A549 (cell line): ENCODE measurements at regions not wholly inside any gene's neighbourhood (a gene's known extent, or its start where the extent isn't known, plus 50 kb on each side); places are given as distances from the start of the nearest gene placed in this dataset.

Experiments
- ATAC-seq, 2 experiments: fragments of 200-7000 bp in 1 of 2; fragments of >200 bp in 1 of 2; cut with Nextera tagmentation in 1 of 2; cut with Tn5 transposase in 1 of 2; 3 replicates each; pipeline versions ENCODE4 v1.8.0 to v1.9.1; 2018 to 2020; ENCODE audit warnings: mild to moderate bottlenecking in 1 of 2, moderate library complexity in 1 of 2
- CTCF ChIA-PET: fragments of 300-600 bp; sonication (Branson Sonifier 250); formaldehyde crosslinking; extraction: SDS; loops from one replicate; lab custom pipeline; 2021; ENCODE audit warnings: antibody characterized with exemption, inconsistent platforms; lab: Yijun Ruan, JAX
- POLR2A ChIA-PET: fragments of 350-600 bp; formaldehyde crosslinking; extraction: SDS; loops from one replicate; lab custom pipeline; 2021; ENCODE audit warnings: antibody characterized with exemption, inconsistent platforms; lab: Yijun Ruan, JAX
- DNase-seq, 2 experiments: peaks; one replicate each; pipeline versions ENCODE4 v3.0.0 to v3.0.0-alpha.2; 2011 to 2016; ENCODE audit warnings: low read depth in 1 of 2, low spot score in 1 of 2
- FAIRE-seq: peaks from 2 replicates; lab custom pipeline; 2011; peaks lifted over from hg19 to GRCh38; lab: Jason Lieb, UNC
- H3K27ac ChIP-seq, 2 experiments: fragments of >200 bp; sonication (Bioruptor Twin); formaldehyde crosslinking; 3 replicates each; pipeline ENCODE4 v1.5.1; 2016 to 2017
- H3K4me1 ChIP-seq: fragments of >200 bp; sonication (Bioruptor Twin); formaldehyde crosslinking; 3 replicates; pipeline ENCODE4 v1.6.1; 2016
- H3K4me2 ChIP-seq: fragments of >200 bp; sonication (Bioruptor Twin); formaldehyde crosslinking; 3 replicates; pipeline ENCODE4 v1.6.1; 2016
- H3K4me3 ChIP-seq: fragments of >200 bp; sonication (Bioruptor Twin); formaldehyde crosslinking; 3 replicates; pipeline ENCODE4 v1.5.1; 2016
- H3K9me3 ChIP-seq: fragments of >200 bp; sonication (Bioruptor Twin); formaldehyde crosslinking; 3 replicates; pipeline ENCODE4 v1.6.1; 2016
- BHLHE40 ChIP-seq: IDR thresholded peaks from 2 replicates; pipeline ENCODE4 v1.6.1; 2012; ENCODE audit warnings: low read depth, low read length, inconsistent platforms
- CBX2 ChIP-seq: fragments of 200-600 bp; sonication (generic); IDR thresholded peaks from 2 replicates; pipeline ENCODE4 v1.6.1; 2016; ENCODE audit warnings: low read depth, mild to moderate bottlenecking, borderline replicate concordance
- CBX8 ChIP-seq: fragments of 200-600 bp; sonication (generic); IDR thresholded peaks from 2 replicates; pipeline ENCODE4 v1.6.1; 2016
- CEBPB ChIP-seq, 2 experiments: fragments of >200 bp in 1 of 2; sonication (Bioruptor Twin) in 1 of 2; formaldehyde crosslinking in 1 of 2; IDR thresholded peaks; 2 replicates each; pipeline ENCODE4 v1.6.1; 2012 to 2016
- EHMT2 ChIP-seq: fragments of 200-600 bp; sonication (generic); IDR thresholded peaks from 2 replicates; pipeline ENCODE4 v1.6.1; 2016; ENCODE audit warnings: antibody characterized with exemption, low read depth, mild to moderate bottlenecking, moderate library complexity
- ESRRA ChIP-seq: fragments of 150-350 bp; IDR thresholded peaks from 2 replicates; pipeline ENCODE4 v1.6.1; 2014; ENCODE audit warnings: mild to moderate bottlenecking, low read length, borderline replicate concordance
- FOSB ChIP-seq: fragments of 250-450 bp; sonication (Bioruptor Pico); IDR thresholded peaks from 2 replicates; pipeline ENCODE4 v1.5.0; 2020; ENCODE audit warnings: mild to moderate bottlenecking, moderate library complexity
- GATA3 ChIP-seq: IDR thresholded peaks from 2 replicates; pipeline ENCODE4 v1.6.1; 2012; ENCODE audit warnings: borderline replicate concordance
- HEYL ChIP-seq: fragments of 250-450 bp; sonication (Bioruptor Pico); IDR thresholded peaks from 2 replicates; pipeline ENCODE4 v1.8.0; 2021; ENCODE audit warnings: mild to moderate bottlenecking, moderate library complexity
- HOXA7 ChIP-seq: fragments of 250-450 bp; sonication (Bioruptor Pico); IDR thresholded peaks from 2 replicates; pipeline ENCODE4 v1.5.0; 2020; ENCODE audit warnings: mild to moderate bottlenecking, moderate library complexity
- HOXB13 ChIP-seq: fragments of 250-450 bp; sonication (Bioruptor Pico); IDR thresholded peaks from 2 replicates; pipeline ENCODE4 v1.5.0; 2020; ENCODE audit warnings: low read depth, mild to moderate bottlenecking, moderate library complexity
- KDM5A ChIP-seq: fragments of 200-600 bp; sonication (generic); IDR thresholded peaks from 2 replicates; pipeline ENCODE4 v1.6.1; 2016; ENCODE audit warnings: antibody characterized with exemption, mild to moderate bottlenecking
- MAX ChIP-seq: IDR thresholded peaks from 2 replicates; pipeline ENCODE4 v1.6.1; 2012
- MYC ChIP-seq: IDR thresholded peaks from 2 replicates; pipeline ENCODE4 v1.6.1; 2012; ENCODE audit warnings: mild to moderate bottlenecking, inconsistent platforms, low read length, improper control_type of control experiment, borderline replicate concordance
- NPAS2 ChIP-seq: fragments of 250-450 bp; sonication (Bioruptor Pico); IDR thresholded peaks from 2 replicates; pipeline ENCODE4 v1.8.0; 2022; ENCODE audit warnings: mild to moderate bottlenecking, moderate library complexity, borderline replicate concordance
- POLR2AphosphoS2 ChIP-seq: conservative IDR thresholded peaks from 2 replicates; pipeline ENCODE4 v1.6.1; 2012; ENCODE audit warnings: low read length, improper control_type of control experiment, inconsistent platforms
- RAD21 ChIP-seq, 2 experiments: fragments of >200 bp in 1 of 2; sonication (Bioruptor Twin) in 1 of 2; formaldehyde crosslinking in 1 of 2; IDR thresholded peaks in 1 of 2; conservative IDR thresholded peaks in 1 of 2; 2 replicates in 1 of 2; 3 replicates in 1 of 2; pipeline ENCODE4 v1.6.1; 2012 to 2018; ENCODE audit warnings: inconsistent platforms in 1 of 2
- RNF2 ChIP-seq: fragments of 200-600 bp; sonication (generic); IDR thresholded peaks from 2 replicates; pipeline ENCODE4 v1.6.1; 2016; ENCODE audit warnings: low read depth, mild to moderate bottlenecking, antibody characterized with exemption, moderate library complexity, borderline replicate concordance
- SREBF2 ChIP-seq: fragments of 450-650 bp; IDR thresholded peaks from 2 replicates; pipeline ENCODE4 v1.6.1; 2014; ENCODE audit warnings: mild to moderate bottlenecking, moderate library complexity
- TFCP2L1 ChIP-seq: fragments of 250-450 bp; sonication (Bioruptor Pico); IDR thresholded peaks from 2 replicates; pipeline ENCODE4 v1.5.0; 2021; ENCODE audit warnings: mild to moderate bottlenecking
- ZFP36 ChIP-seq: fragments of 450-650 bp; IDR thresholded peaks from 2 replicates; pipeline ENCODE4 v1.6.1; 2014; ENCODE audit warnings: borderline replicate concordance; ENCODE audit not compliant: partially characterized antibody
- WGBS: methylation state at CpG from one replicate; pipeline ENCODE4 v1.1.6; 2017; ENCODE audit errors: missing lambda C conversion rate; 5-methylcytosine and 5-hydroxymethylcytosine counted together
- TF ChIP-seq, protein P1 (sequence below): fragments of 200-600 bp; sonication (generic); IDR thresholded peaks from 2 replicates; pipeline ENCODE4 v1.6.1; 2016; ENCODE audit warnings: antibody characterized with exemption, mild to moderate bottlenecking, moderate library complexity
- TF ChIP-seq, protein P2 (sequence below): fragments of >200 bp; sonication (Bioruptor Twin); formaldehyde crosslinking; IDR thresholded peaks from 2 replicates; pipeline ENCODE4 v1.6.1; 2016
- TF ChIP-seq, protein P3 (sequence below): IDR thresholded peaks from 2 replicates; pipeline ENCODE4 v1.6.1; 2012
- TF ChIP-seq, protein P4 (sequence below): IDR thresholded peaks from 2 replicates; pipeline ENCODE4 v1.6.1; 2012; ENCODE audit warnings: low read depth, borderline replicate concordance

DNA sequence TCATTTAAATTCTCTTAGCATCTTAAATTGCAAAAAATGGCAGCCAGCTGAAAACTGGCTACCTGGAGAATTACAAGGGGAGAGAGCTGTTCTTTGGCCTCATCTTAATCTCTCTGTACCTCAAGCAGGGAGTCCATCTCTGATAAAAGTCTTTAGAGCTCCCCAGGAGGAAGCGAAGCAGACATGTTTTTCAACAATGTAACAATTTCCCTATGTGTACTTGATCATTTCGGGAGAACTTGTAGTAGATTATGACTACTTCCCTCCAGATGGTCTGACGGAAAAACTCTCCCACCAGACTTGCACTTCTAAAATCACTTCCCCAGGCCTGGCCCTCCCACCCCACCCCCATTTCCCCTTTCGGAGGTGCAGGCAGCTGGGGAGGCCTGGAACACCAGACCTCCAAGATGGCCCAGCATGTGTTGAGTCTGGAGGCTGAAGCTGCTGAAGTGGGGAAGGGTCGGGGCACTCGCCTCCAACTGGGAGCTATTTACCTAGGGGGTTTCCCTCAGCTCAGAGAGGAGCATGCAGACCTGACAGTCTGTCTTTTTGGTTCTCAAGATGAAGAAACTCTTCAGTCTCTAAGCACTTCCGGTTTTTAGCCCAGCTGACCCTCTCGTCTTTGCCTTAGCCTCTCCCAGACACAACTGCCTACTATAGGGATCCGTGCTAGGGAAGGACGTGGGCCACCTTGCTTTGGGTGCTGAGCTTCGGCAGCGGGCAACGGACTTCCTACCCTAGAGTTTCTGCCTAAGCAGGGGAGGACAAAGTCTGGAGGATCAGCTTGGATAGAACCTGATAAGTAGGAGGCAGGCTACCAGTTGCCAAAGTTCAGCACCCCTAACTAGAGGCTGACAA is 164.0 kb upstream of the TBL1XR1 start:
- H3K9me3 ChIP-seq = no peaks in the 10 kb centered on the region
- POLR2A ChIA-PET = no interaction called here
- peaks cover 48% of the 10 kb centered on the region for H3K4me1 ChIP-seq
- no peak for FAIRE-seq
- peak overlapping the region; percentile 89 to 98; a peak in 4 of 6 replicates for H3K27ac ChIP-seq
- WGBS = 93% methylated on average over 10 of the region's 13 CpGs
- no peak for ATAC-seq
- H3K4me2 ChIP-seq = no peak overlapping the region; the same call in 2 of the 3 replicates
- no peak overlapping the region for H3K4me3 ChIP-seq
- DNase-seq = no peak
- CTCF ChIA-PET = interaction anchor here (0.5 to 1.4 kb wide), 6 partner anchors 9 to 1024 kb away, joined by 3 to 4 read pairs (median 3); no protein-coding TSS in a partner anchor
- TF ChIP-seq HOXB13 (CRISPR knock-in tag) = no peak
- TF ChIP-seq HEYL (CRISPR knock-in tag) = no peak
- no peak for TF ChIP-seq MYC
- TF ChIP-seq CBX8 = no peak
- no peak for TF ChIP-seq KDM5A
- TF ChIP-seq, protein P1, sequence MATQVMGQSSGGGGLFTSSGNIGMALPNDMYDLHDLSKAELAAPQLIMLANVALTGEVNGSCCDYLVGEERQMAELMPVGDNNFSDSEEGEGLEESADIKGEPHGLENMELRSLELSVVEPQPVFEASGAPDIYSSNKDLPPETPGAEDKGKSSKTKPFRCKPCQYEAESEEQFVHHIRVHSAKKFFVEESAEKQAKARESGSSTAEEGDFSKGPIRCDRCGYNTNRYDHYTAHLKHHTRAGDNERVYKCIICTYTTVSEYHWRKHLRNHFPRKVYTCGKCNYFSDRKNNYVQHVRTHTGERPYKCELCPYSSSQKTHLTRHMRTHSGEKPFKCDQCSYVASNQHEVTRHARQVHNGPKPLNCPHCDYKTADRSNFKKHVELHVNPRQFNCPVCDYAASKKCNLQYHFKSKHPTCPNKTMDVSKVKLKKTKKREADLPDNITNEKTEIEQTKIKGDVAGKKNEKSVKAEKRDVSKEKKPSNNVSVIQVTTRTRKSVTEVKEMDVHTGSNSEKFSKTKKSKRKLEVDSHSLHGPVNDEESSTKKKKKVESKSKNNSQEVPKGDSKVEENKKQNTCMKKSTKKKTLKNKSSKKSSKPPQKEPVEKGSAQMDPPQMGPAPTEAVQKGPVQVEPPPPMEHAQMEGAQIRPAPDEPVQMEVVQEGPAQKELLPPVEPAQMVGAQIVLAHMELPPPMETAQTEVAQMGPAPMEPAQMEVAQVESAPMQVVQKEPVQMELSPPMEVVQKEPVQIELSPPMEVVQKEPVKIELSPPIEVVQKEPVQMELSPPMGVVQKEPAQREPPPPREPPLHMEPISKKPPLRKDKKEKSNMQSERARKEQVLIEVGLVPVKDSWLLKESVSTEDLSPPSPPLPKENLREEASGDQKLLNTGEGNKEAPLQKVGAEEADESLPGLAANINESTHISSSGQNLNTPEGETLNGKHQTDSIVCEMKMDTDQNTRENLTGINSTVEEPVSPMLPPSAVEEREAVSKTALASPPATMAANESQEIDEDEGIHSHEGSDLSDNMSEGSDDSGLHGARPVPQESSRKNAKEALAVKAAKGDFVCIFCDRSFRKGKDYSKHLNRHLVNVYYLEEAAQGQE = no peak
- TF ChIP-seq, protein P2, sequence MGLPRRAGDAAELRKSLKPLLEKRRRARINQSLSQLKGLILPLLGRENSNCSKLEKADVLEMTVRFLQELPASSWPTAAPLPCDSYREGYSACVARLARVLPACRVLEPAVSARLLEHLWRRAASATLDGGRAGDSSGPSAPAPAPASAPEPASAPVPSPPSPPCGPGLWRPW = no peak

- ATAC-seq = no peak
- WGBS = 59% methylated on average over 2 of the region's 2 CpGs
- H3K9me3 ChIP-seq = no peaks in the 10 kb centered on the region
- POLR2A ChIA-PET = no interaction called here
- no peak for DNase-seq
- TF ChIP-seq TFCP2L1 (CRISPR knock-in tag) (no peak), RAD21 (conservative IDR thresholded peaks at IDR 0.05 in 1 of 2, IDR thresholded peaks at IDR 0.05 in 1 of 2) (no peak), EHMT2 (no peak), CEBPB (IDR thresholded peaks at IDR 0.05) (no peak), CBX2 (no peak), BHLHE40 (no peak), POLR2AphosphoS2 (no peak), NPAS2 (CRISPR knock-in tag) (no peak), HOXA7 (CRISPR knock-in tag) (no peak), CBX8 (no peak), ESRRA (no peak), MAX (no peak), FOSB (no peak), ZFP36 (no peak), SREBF2 (no peak), GATA3 (no peak), RNF2 (no peak)
- TF ChIP-seq, protein P3, sequence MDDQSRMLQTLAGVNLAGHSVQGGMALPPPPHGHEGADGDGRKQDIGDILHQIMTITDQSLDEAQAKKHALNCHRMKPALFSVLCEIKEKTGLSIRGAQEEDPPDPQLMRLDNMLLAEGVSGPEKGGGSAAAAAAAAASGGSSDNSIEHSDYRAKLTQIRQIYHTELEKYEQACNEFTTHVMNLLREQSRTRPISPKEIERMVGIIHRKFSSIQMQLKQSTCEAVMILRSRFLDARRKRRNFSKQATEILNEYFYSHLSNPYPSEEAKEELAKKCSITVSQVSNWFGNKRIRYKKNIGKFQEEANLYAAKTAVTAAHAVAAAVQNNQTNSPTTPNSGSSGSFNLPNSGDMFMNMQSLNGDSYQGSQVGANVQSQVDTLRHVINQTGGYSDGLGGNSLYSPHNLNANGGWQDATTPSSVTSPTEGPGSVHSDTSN = no peak
- TF ChIP-seq, protein P4, sequence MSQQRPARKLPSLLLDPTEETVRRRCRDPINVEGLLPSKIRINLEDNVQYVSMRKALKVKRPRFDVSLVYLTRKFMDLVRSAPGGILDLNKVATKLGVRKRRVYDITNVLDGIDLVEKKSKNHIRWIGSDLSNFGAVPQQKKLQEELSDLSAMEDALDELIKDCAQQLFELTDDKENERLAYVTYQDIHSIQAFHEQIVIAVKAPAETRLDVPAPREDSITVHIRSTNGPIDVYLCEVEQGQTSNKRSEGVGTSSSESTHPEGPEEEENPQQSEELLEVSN = no peak
- H3K4me2 ChIP-seq = no peak overlapping the region
- CTCF ChIA-PET = interaction anchor here (0.8 to 1.4 kb wide), 2 partner anchors 48 to 332 kb away, joined by 3 to 4 read pairs; no protein-coding TSS in a partner anchor
- H3K4me3 ChIP-seq = no peak overlapping the region
- peak overlapping the region in 1 of 2 experiments; percentile 69; a peak in 3 of 6 replicates for H3K27ac ChIP-seq
- peaks cover 37% of the 10 kb centered on the region for H3K4me1 ChIP-seq
- FAIRE-seq = no peak
Observed at GRCh38 chr3:177362626-177363025, 165.3 kb upstream of the TBL1XR1 start.
